ENCODE measurements at regions not wholly inside any gene's neighbourhood (a gene's known extent, or its start where the extent isn't known, plus 50 kb on each side); places are given as distances from the start of the nearest gene placed in this dataset.

DNA sequence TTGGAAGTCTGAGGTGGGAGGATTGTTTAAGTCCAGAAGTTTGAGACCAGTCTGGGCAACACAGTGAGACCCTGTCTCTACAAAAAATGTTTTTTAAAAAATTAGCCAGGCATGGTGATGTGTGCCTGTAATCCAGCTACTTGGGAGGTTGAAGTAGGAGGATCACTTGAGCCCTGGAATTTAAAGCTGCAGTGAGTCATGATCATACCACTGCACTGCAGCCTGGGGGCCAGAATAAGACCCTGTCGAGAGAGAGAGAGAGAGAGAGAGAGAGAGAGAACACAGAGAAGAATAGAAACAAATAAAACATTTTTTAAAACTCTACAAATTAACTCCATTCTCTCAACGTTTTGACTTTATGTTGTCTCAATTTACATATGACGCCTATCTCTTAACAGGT is 111.8 kb downstream of the BARX1 start:
- TF ChIP-seq POLR2A (IDR thresholded peaks at IDR 0.05) = no peak
- TF ChIP-seq, protein P1, sequence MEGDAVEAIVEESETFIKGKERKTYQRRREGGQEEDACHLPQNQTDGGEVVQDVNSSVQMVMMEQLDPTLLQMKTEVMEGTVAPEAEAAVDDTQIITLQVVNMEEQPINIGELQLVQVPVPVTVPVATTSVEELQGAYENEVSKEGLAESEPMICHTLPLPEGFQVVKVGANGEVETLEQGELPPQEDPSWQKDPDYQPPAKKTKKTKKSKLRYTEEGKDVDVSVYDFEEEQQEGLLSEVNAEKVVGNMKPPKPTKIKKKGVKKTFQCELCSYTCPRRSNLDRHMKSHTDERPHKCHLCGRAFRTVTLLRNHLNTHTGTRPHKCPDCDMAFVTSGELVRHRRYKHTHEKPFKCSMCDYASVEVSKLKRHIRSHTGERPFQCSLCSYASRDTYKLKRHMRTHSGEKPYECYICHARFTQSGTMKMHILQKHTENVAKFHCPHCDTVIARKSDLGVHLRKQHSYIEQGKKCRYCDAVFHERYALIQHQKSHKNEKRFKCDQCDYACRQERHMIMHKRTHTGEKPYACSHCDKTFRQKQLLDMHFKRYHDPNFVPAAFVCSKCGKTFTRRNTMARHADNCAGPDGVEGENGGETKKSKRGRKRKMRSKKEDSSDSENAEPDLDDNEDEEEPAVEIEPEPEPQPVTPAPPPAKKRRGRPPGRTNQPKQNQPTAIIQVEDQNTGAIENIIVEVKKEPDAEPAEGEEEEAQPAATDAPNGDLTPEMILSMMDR (IDR thresholded peaks at IDR 0.05 in 4 of 5, conservative IDR thresholded peaks at IDR 0.05 in 1 of 5) = no peak

All from gastrocnemius medialis (tissue), 4 donors.